HepG2 (cell line): ENCODE measurements at regions not wholly inside any gene's neighbourhood (a gene's known extent, or its start where the extent isn't known, plus 50 kb on each side); places are given as distances from the start of the nearest gene placed in this dataset.

ENCODE experiments used
- ATAC-seq: fragments of 200-7000 bp; cut with Tn5 transposase; 3 replicates; pipeline ENCODE4 v1.9.1; 2020; ENCODE audit warnings: mild to moderate bottlenecking, moderate library complexity
- BruUV-seq: library from RNA; stranded (reverse); fragments of 400-500 nt; replicated peaks from 2 replicates; lab custom pipeline; 2021; lab: Mats Ljungman, UMichigan
- CTCF ChIA-PET: fragments of 300-600 bp; formaldehyde crosslinking; extraction: SDS; loops from one replicate; lab custom pipeline; 2021; ENCODE audit warnings: low total read pairs, inconsistent platforms, low intra/inter-chr PET ratio; lab: Yijun Ruan, JAX
- POLR2A ChIA-PET: fragments of 350-600 bp; sonication (Branson Sonifier 250); formaldehyde crosslinking; loops from one replicate; lab custom pipeline; 2020; ENCODE audit warnings: antibody characterized with exemption, inconsistent platforms; lab: Yijun Ruan, JAX
- DNase-seq: peaks from one replicate; pipeline ENCODE4 v3.0.0-alpha.2; 2015; ENCODE audit warnings: low spot score
- FAIRE-seq: peaks from 3 replicates; lab custom pipeline; 2011; peaks lifted over from hg19 to GRCh38; lab: Jason Lieb, UNC
- H2AFZ ChIP-seq: one replicate; pipeline ENCODE4 v1.6.1; 2011; ENCODE audit warnings: low read length, inconsistent platforms
- H3K27ac ChIP-seq: fragments of 300-600 bp; 3 replicates; pipeline ENCODE4 v1.8.0; 2011; ENCODE audit warnings: mixed run types, mild to moderate bottlenecking, mixed read lengths, low read length, inconsistent platforms; ENCODE audit not compliant: insufficient read depth; ENCODE audit errors: extremely low read length
- H3K27me3 ChIP-seq, 2 experiments: fragments of 200-600 bp in 1 of 2; 2 replicates in 1 of 2; 3 replicates in 1 of 2; pipeline versions ENCODE4 v1.6.0 to v1.8.0; 2011; ENCODE audit warnings: low read length in 2 of 2, mild to moderate bottlenecking in 2 of 2, moderate library complexity in 2 of 2, inconsistent platforms in 1 of 2; ENCODE audit not compliant: insufficient read depth in 2 of 2, control insufficient read depth in 1 of 2
- H3K36me3 ChIP-seq, 2 experiments: fragments of 200-600 bp in 1 of 2; replicated peaks in 1 of 2; 2 replicates in 1 of 2; 3 replicates in 1 of 2; pipeline versions ENCODE4 v1.5.1 to v1.8.0; 2011; ENCODE audit warnings: low read length in 2 of 2, inconsistent platforms in 1 of 2; ENCODE audit not compliant: insufficient read depth in 2 of 2, control insufficient read depth in 1 of 2
- H3K4me1 ChIP-seq: 2 replicates; pipeline ENCODE4 v1.5.1; 2012; ENCODE audit warnings: low read length, inconsistent platforms; ENCODE audit not compliant: insufficient read depth
- H3K4me2 ChIP-seq: 2 replicates; pipeline ENCODE4 v1.6.0; 2011; ENCODE audit warnings: low read depth, low read length, inconsistent platforms
- H3K4me3 ChIP-seq, 3 experiments: fragments of 200-600 bp in 1 of 3; sonication (generic), shearing (Covaris generic) in 1 of 3; replicated peaks in 1 of 3; 2 replicates each; pipeline ENCODE4 v1.5.1; 2011 to 2016; ENCODE audit warnings: low read length in 3 of 3, inconsistent platforms in 2 of 3, low read depth in 2 of 3, mild to moderate bottlenecking in 2 of 3, control low read depth in 1 of 3, mixed read lengths in 1 of 3; ENCODE audit not compliant: insufficient read depth in 1 of 3
- H3K79me2 ChIP-seq: one replicate; pipeline ENCODE4 v1.6.1; 2011; ENCODE audit warnings: low read length, inconsistent platforms; ENCODE audit not compliant: insufficient read depth
- H3K9ac ChIP-seq: 2 replicates; pipeline ENCODE4 v1.6.0; 2011; ENCODE audit warnings: mild to moderate bottlenecking, low read depth, low read length, inconsistent platforms; ENCODE audit not compliant: insufficient read depth
- H3K9me3 ChIP-seq: 2 replicates; pipeline ENCODE4 v1.5.1; 2012; ENCODE audit warnings: mild to moderate bottlenecking, low read length
- H4K20me1 ChIP-seq: 2 replicates; pipeline ENCODE4 v1.6.0; 2011; ENCODE audit warnings: inconsistent platforms, mild to moderate bottlenecking, low read length, moderate library complexity; ENCODE audit not compliant: insufficient read depth
- DR1 ChIP-seq: sonication (generic); formaldehyde crosslinking; IDR thresholded peaks from 2 replicates; pipeline ENCODE4 v1.8.0; 2021; ENCODE audit warnings: mild to moderate bottlenecking, missing genetic modification reagents, inconsistent platforms
- ETV5 ChIP-seq: IDR thresholded peaks from 2 replicates; pipeline ENCODE4 v1.6.1; 2018; ENCODE audit warnings: missing biosample characterization, missing genetic modification reagents, inconsistent platforms, borderline replicate concordance
- FOXK2 ChIP-seq: fragments of 450-650 bp; IDR thresholded peaks from 2 replicates; pipeline ENCODE4 v1.6.1; 2016
- HOXA5 ChIP-seq: sonication (generic); formaldehyde crosslinking; IDR thresholded peaks from 2 replicates; pipeline ENCODE4 v1.4.0; 2020; ENCODE audit warnings: missing genetic modification reagents
- MED1 ChIP-seq: sonication (generic); formaldehyde crosslinking; IDR thresholded peaks from 2 replicates; pipeline ENCODE4 v1.4.0; 2020; ENCODE audit warnings: missing genetic modification reagents
- MIXL1 ChIP-seq: IDR thresholded peaks from 2 replicates; pipeline ENCODE4 v1.6.1; 2016
- MLLT10 ChIP-seq: sonication (generic); formaldehyde crosslinking; IDR thresholded peaks from 2 replicates; pipeline ENCODE4 v1.4.0; 2020; ENCODE audit warnings: missing genetic modification reagents
- SMAD9 ChIP-seq: sonication (generic); formaldehyde crosslinking; IDR thresholded peaks from 2 replicates; pipeline ENCODE4 v1.5.1; 2020; ENCODE audit warnings: mild to moderate bottlenecking, missing genetic modification reagents
- ZKSCAN5 ChIP-seq: sonication (generic); formaldehyde crosslinking; IDR thresholded peaks from 2 replicates; pipeline ENCODE4 v1.5.1; 2020; ENCODE audit warnings: mild to moderate bottlenecking, missing genetic modification reagents
- ZMYM3 ChIP-seq: sonication (generic); formaldehyde crosslinking; IDR thresholded peaks from 2 replicates; pipeline ENCODE4 v1.5.1; 2020; ENCODE audit warnings: mild to moderate bottlenecking, missing genetic modification reagents
- ZNF263 ChIP-seq: sonication (generic); formaldehyde crosslinking; IDR thresholded peaks from 2 replicates; pipeline ENCODE4 v1.4.0; 2020; ENCODE audit warnings: missing genetic modification reagents
- ZNF333 ChIP-seq: sonication (generic); formaldehyde crosslinking; IDR thresholded peaks from 2 replicates; pipeline ENCODE4 v1.4.0; 2020; ENCODE audit warnings: mild to moderate bottlenecking, missing genetic modification reagents, borderline replicate concordance
- WGBS: methylation state at CpG from one replicate; pipeline ENCODE4 v1.1.6; 2017; ENCODE audit warnings: low lambda C conversion rate; 5-methylcytosine and 5-hydroxymethylcytosine counted together
- in situ Hi-C: cut with HindIII; loops from 2 replicates; pipeline ENCODE4 v1.10.0; 2017; ENCODE audit warnings: low pct_unique_long_range_greater_than_20kb; ENCODE audit not compliant: extremely low pct_ligation_motif_present
- intact Hi-C: fragments of 100-400 bp; cut with micrococcal nuclease; formaldehyde crosslinking; loops from one replicate; pipeline ENCODE4 v1.10.0; 2022; ENCODE audit not compliant: unreplicated experiment

- no peak for ATAC-seq
- POLR2A ChIA-PET: no interaction called here
- Histone ChIP-seq H3K4me2 (no peak overlapping the region), H3K27ac (no peak overlapping the region), H3K4me3 (no peak overlapping the region), H3K9me3 (no peaks in the 10 kb centered on the region)
- in situ Hi-C loops: no loop called here
- TF ChIP-seq HOXA5 (CRISPR knock-in tag) (no peak), FOXK2 (no peak), DR1 (CRISPR knock-in tag) (no peak), ZNF263 (CRISPR knock-in tag) (no peak), MIXL1 (CRISPR knock-in tag) (no peak), MED1 (no peak), MLLT10 (CRISPR knock-in tag) (no peak), ZNF333 (CRISPR knock-in tag) (no peak), ZKSCAN5 (CRISPR knock-in tag) (no peak), SMAD9 (no peak)
- TF ChIP-seq, all 625 proteins: peak for 0
- 0% methylated on average over 2 of the region's 2 CpGs for WGBS
- no peak overlapping the region for H3K9ac ChIP-seq
- H3K4me1 ChIP-seq: no peaks in the 10 kb centered on the region
- no peaks in the 10 kb centered on the region for H3K27me3 ChIP-seq
- no peaks in the 10 kb centered on the region for H3K79me2 ChIP-seq
- BruUV-seq: no TSS peak
- H2AFZ ChIP-seq: no peak overlapping the region
- FAIRE-seq: no peak
- intact Hi-C loops: no loop called here
- H4K20me1 ChIP-seq: no peaks in the 10 kb centered on the region
- no peaks in the 10 kb centered on the region for H3K36me3 ChIP-seq
- DNase-seq: no peak
- CTCF ChIA-PET: no interaction called here
Measured at GRCh38 chr4:137656661-137657060, 124.4 kb upstream of the PCDH18 start.

- no peaks in the 10 kb centered on the region for H3K79me2 ChIP-seq
- intact Hi-C loops: no loop called here
- H3K4me1 ChIP-seq: no peaks in the 10 kb centered on the region
- DNase-seq (no peak), ATAC-seq (no peak), FAIRE-seq (no peak)
- TF ChIP-seq ETV5 (CRISPR knock-in tag) (no peak), ZMYM3 (CRISPR knock-in tag) (no peak)
- no peak overlapping the region for H2AFZ ChIP-seq
- ChIA-PET POLR2A (no interaction called here), CTCF (no interaction called here)
- H3K9ac ChIP-seq: no peak overlapping the region
- no peak overlapping the region for H3K4me3 ChIP-seq
- WGBS: 7% methylated on average over 1 of the region's 1 CpG
- no peak overlapping the region for H3K4me2 ChIP-seq
- no peaks in the 10 kb centered on the region for H4K20me1 ChIP-seq
- H3K27me3 ChIP-seq: no peaks in the 10 kb centered on the region
- BruUV-seq: no TSS peak
- no peaks in the 10 kb centered on the region for H3K9me3 ChIP-seq
- no peak overlapping the region for H3K27ac ChIP-seq
- no peaks in the 10 kb centered on the region for H3K36me3 ChIP-seq
- in situ Hi-C loops: no loop called here
Measured at GRCh38 chr4:137655302-137655701, 123.0 kb upstream of the PCDH18 start.
